ENCODE measurements at regions not wholly inside any gene's neighbourhood (a gene's known extent, or its start where the extent isn't known, plus 50 kb on each side); places are given as distances from the start of the nearest gene placed in this dataset.
A peak's percentile ranks its signal among the peaks of the same experiment; 100 is the strongest.

DNA sequence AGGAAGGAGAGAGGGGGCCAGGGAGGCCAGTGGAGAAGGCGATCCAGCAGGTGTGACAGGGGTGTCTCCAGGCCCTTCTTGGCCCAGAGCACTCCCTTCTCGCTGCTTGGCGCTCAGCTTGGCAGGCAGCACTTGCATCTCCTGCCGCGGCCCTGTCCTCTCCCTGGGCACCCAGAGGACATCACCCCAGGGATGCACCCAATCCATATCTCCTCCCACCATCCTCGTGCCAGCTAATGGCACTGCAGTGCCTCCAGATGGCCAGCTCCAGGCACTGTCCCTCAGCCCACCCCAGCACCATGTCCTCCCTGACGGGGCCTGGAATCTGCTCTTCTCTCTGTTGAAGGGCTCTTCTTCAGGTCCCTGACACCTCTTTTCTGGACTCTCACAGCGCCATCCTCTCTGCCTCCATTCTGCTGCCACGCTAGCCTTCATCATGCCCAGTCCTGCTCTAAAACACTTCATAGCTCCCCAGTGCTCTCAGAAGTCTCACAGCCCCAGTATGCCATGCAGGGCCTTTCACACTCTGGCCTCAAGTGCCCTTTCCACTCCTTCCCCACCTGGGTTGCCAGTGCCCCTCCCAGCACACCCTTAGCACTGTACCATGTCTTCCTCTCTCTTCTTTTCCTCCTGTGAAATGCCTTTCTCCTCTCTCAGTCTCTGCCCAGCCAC, 106.8 kb upstream of the SLC6A11 start:
- CTCF ChIA-PET = no interaction called here

More for the DNA sequence above, 106.8 kb upstream of the SLC6A11 start:
- no peak overlapping the region for H3K4me2 ChIP-seq (ENCODE audit: low read length)
- peaks cover 13% of the 10 kb centered on the region; the same call in 1 of the 2 replicates for H3K27me3 ChIP-seq (ENCODE audit: insufficient read depth, low read length)
- H3K9ac ChIP-seq (ENCODE audit: low read length) = no peak overlapping the region
- no peak overlapping the region for H3K27ac ChIP-seq (ENCODE audit: low read depth, low read length)
- H3K79me2 ChIP-seq (ENCODE audit: insufficient read depth, low read length) = no peaks in the 10 kb centered on the region
- ChIA-PET RAD21 (ENCODE audit: low non-redundant PET in 1 of 2, low total read pairs in 2 of 2, uncharacterized antibody in 2 of 2, unreplicated experiment in 2 of 2) (interaction anchor here in 1 of 2 experiments (0.7 kb wide), 1 partner anchor 291 kb away, joined by 3 read pairs; no protein-coding TSS in a partner anchor), POLR2A (no interaction called here)
- TF ChIP-seq ELF1 (IDR thresholded peaks at IDR 0.05; ENCODE audit: borderline replicate concordance, low read depth) (no peak), ZNF274 (IDR thresholded peaks at IDR 0.05; ENCODE audit: low read depth, low read length) (no peak), EZH2phosphoT487 (IDR thresholded peaks at IDR 0.05; ENCODE audit: borderline replicate concordance) (no peak), RAD21 (IDR thresholded peaks at IDR 0.05; ENCODE audit: low read depth) (peak; percentile 46), SIN3A (IDR thresholded peaks at IDR 0.05; ENCODE audit: low read depth) (no peak), CEBPB (IDR thresholded peaks at IDR 0.05; ENCODE audit: low read depth) (no peak), ZFX (IDR thresholded peaks at IDR 0.05) (no peak), CBX3 (IDR thresholded peaks at IDR 0.05; ENCODE audit: low read depth) (no peak), EZH2 (IDR thresholded peaks at IDR 0.05) (no peak), POLR2A (IDR thresholded peaks at IDR 0.05; ENCODE audit: borderline replicate concordance, extremely low read depth, insufficient read depth, insufficient read length) (no peak), TCF7L2 (IDR thresholded peaks at IDR 0.05; ENCODE audit: borderline replicate concordance, extremely low read depth, insufficient read depth, insufficient read length) (no peak), SRF (IDR thresholded peaks at IDR 0.05; ENCODE audit: low read depth) (no peak)
- TF ChIP-seq, protein P1, sequence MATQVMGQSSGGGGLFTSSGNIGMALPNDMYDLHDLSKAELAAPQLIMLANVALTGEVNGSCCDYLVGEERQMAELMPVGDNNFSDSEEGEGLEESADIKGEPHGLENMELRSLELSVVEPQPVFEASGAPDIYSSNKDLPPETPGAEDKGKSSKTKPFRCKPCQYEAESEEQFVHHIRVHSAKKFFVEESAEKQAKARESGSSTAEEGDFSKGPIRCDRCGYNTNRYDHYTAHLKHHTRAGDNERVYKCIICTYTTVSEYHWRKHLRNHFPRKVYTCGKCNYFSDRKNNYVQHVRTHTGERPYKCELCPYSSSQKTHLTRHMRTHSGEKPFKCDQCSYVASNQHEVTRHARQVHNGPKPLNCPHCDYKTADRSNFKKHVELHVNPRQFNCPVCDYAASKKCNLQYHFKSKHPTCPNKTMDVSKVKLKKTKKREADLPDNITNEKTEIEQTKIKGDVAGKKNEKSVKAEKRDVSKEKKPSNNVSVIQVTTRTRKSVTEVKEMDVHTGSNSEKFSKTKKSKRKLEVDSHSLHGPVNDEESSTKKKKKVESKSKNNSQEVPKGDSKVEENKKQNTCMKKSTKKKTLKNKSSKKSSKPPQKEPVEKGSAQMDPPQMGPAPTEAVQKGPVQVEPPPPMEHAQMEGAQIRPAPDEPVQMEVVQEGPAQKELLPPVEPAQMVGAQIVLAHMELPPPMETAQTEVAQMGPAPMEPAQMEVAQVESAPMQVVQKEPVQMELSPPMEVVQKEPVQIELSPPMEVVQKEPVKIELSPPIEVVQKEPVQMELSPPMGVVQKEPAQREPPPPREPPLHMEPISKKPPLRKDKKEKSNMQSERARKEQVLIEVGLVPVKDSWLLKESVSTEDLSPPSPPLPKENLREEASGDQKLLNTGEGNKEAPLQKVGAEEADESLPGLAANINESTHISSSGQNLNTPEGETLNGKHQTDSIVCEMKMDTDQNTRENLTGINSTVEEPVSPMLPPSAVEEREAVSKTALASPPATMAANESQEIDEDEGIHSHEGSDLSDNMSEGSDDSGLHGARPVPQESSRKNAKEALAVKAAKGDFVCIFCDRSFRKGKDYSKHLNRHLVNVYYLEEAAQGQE (IDR thresholded peaks at IDR 0.05; ENCODE audit: low read depth) = no peak
- TF ChIP-seq, protein P2, sequence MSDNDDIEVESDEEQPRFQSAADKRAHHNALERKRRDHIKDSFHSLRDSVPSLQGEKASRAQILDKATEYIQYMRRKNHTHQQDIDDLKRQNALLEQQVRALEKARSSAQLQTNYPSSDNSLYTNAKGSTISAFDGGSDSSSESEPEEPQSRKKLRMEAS (IDR thresholded peaks at IDR 0.05) = no peak
- TF ChIP-seq, protein P3, sequence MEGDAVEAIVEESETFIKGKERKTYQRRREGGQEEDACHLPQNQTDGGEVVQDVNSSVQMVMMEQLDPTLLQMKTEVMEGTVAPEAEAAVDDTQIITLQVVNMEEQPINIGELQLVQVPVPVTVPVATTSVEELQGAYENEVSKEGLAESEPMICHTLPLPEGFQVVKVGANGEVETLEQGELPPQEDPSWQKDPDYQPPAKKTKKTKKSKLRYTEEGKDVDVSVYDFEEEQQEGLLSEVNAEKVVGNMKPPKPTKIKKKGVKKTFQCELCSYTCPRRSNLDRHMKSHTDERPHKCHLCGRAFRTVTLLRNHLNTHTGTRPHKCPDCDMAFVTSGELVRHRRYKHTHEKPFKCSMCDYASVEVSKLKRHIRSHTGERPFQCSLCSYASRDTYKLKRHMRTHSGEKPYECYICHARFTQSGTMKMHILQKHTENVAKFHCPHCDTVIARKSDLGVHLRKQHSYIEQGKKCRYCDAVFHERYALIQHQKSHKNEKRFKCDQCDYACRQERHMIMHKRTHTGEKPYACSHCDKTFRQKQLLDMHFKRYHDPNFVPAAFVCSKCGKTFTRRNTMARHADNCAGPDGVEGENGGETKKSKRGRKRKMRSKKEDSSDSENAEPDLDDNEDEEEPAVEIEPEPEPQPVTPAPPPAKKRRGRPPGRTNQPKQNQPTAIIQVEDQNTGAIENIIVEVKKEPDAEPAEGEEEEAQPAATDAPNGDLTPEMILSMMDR (IDR thresholded peaks at IDR 0.05 in 2 of 3, conservative IDR thresholded peaks at IDR 0.05 in 1 of 3; ENCODE audit: borderline replicate concordance in 1 of 3, insufficient read depth in 1 of 3, low read depth in 2 of 3, low read length in 2 of 3) = peak in 1 of 3 experiments; percentile 12; a peak in 1 of 6 replicates
- ATAC-seq = peak; percentile 80; the same call in 1 of the 2 replicates
- no peaks in the 10 kb centered on the region for H3K9me3 ChIP-seq (ENCODE audit: control insufficient read depth in 1 of 2, insufficient read depth in 1 of 2, low read depth in 1 of 2, low read length in 2 of 2)
- intact Hi-C loops (cut with micrococcal nuclease) = loop anchor here (10.0 kb wide), 2 partner anchors 194 to 284 kb away; no protein-coding TSS in a partner anchor
- no peaks in the 10 kb centered on the region for H3K36me3 ChIP-seq (ENCODE audit: control insufficient read depth in 1 of 2, insufficient read depth in 2 of 2, low read length in 2 of 2)
- H2AFZ ChIP-seq (ENCODE audit: low read depth, low read length, poor library complexity, severe bottlenecking) = no peak overlapping the region
- DNase-seq (ENCODE audit: low read depth, low spot score) = no peak
- H3K9me2 ChIP-seq (ENCODE audit: insufficient read depth) = no peaks in the 10 kb centered on the region
- no TSS peak for BruUV-seq (replicated peaks)
- H3K4me3 ChIP-seq (replicated peaks in 1 of 2; ENCODE audit: low read depth in 1 of 2, low read length in 2 of 2) = no peak overlapping the region
- no peaks in the 10 kb centered on the region for H4K20me1 ChIP-seq (ENCODE audit: insufficient read depth)
- no peaks in the 10 kb centered on the region for H3K4me1 ChIP-seq (ENCODE audit: control insufficient read depth in 1 of 2, insufficient read depth in 2 of 2, low read length in 2 of 2)

Data from HCT116 (cell line).